ENCODE measurements at regions not wholly inside any gene's neighbourhood (a gene's known extent, or its start where the extent isn't known, plus 50 kb on each side); places are given as distances from the start of the nearest gene placed in this dataset.

DNA sequence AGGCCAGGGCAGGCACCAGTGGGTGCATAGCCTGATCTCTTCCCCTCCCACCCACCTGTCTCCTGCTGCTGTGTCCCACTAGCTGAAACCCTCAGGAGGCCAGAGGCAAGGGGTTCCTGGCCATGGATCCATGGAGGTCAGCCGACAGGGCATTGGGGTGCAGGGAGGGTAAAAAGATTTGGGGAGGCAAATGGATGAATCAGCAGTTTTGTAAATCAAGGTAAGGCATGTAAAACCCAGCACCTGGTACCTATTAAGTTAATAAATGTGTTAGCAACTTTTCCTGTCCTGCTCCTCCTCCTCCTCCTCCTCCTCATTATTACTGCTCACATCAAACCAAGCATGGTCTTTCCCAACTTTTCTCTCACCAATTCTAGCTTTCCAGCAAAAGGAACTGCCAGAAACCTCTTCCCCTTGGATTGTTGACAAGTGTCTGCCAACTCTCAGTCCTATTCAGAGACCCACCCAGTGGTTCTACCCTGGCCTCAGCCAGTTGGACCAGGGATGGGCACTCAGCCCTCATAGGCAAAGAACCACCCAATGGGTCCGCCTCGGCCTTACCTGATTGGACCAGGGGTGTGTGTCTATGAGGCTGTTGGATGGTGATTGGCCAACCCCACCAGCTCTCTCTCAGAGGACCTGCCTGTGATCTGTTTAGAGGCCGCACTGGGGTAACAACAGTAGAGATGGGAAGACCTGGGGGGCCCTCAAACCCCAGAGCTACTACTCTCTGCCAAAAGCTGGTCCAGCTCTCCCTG is 155.7 kb upstream of the GSC start:
- ATAC-seq, result no peak
- 90 to 98% methylated on average over 4 of the region's 4 CpGs for WGBS, 2 donors

DNA sequence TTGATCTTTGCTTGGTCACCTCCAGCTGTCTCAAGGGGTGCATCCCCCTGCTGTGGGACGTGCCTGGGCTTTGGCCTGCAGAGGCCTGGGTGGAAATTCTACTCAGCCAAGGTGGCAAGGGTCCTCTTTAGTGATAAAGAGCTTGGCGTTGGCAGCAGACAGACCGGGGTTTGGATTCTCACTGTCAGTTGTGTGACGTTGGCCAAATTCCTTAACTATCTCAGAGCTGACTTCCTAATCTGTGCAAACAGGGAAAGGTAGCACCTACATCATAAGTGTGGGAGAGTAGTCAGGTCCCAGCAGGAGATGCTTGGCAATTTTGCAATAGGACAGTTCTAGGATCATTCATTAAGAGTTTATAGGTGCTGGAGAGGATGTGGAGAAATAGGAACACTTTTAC is 154.3 kb upstream of the GSC start:
- Histone ChIP-seq H3K36me3 (no peaks in the 10 kb centered on the region), H3K4me1 (no peaks in the 10 kb centered on the region), H3K27me3 (no peaks in the 10 kb centered on the region), H3K9me3 (no peaks in the 10 kb centered on the region), H3K4me3 (no peak overlapping the region), H3K27ac (no peak overlapping the region)
- FAIRE-seq (no peak), ATAC-seq (no peak), DNase-seq (no peak)
- intact Hi-C loops (cut with DNase I), result no loop called here
- TF ChIP-seq, protein P1, sequence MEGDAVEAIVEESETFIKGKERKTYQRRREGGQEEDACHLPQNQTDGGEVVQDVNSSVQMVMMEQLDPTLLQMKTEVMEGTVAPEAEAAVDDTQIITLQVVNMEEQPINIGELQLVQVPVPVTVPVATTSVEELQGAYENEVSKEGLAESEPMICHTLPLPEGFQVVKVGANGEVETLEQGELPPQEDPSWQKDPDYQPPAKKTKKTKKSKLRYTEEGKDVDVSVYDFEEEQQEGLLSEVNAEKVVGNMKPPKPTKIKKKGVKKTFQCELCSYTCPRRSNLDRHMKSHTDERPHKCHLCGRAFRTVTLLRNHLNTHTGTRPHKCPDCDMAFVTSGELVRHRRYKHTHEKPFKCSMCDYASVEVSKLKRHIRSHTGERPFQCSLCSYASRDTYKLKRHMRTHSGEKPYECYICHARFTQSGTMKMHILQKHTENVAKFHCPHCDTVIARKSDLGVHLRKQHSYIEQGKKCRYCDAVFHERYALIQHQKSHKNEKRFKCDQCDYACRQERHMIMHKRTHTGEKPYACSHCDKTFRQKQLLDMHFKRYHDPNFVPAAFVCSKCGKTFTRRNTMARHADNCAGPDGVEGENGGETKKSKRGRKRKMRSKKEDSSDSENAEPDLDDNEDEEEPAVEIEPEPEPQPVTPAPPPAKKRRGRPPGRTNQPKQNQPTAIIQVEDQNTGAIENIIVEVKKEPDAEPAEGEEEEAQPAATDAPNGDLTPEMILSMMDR (IDR thresholded peaks at IDR 0.05), result no peak
- WGBS, 2 donors, result 42 to 60% methylated on average over 4 of the region's 4 CpGs

More for the DNA sequence above, 155.7 kb upstream of the GSC start:
- Histone ChIP-seq H3K36me3 (no peaks in the 10 kb centered on the region), H3K27ac (no peak overlapping the region), H3K4me3 (no peak overlapping the region), H3K4me1 (no peaks in the 10 kb centered on the region), H3K27me3 (no peaks in the 10 kb centered on the region), H3K9me3 (no peaks in the 10 kb centered on the region)
- FAIRE-seq, result no peak
- DNase-seq, result no peak
- intact Hi-C loops (cut with DNase I), result no loop called here
- TF ChIP-seq, protein P1 (IDR thresholded peaks at IDR 0.05), result no peak

DNA sequence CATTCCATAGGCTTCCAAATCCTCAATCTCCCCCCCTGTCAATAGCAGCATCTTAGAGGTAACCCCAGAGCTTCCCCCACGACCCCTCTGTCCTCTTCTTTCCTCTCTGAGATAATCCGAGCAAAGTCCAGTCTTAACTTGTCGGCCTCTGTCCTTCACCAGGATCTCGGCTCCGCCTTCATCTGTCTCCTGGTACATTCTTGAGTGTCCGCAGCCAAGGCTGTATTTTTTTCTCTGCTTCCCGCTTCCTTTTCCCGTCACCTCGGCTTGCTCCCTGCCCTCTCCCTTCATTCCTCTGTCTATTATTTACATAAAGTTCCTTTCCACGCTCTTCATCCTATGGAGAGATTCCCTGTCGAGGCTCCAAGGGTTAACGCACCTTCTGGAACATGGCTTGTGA is 153.9 kb upstream of the GSC start:
- WGBS, 2 donors, result 53 to 64% methylated on average over 12 of the region's 12 CpGs
- Histone ChIP-seq H3K4me3 (no peak overlapping the region), H3K4me1 (no peaks in the 10 kb centered on the region), H3K27me3 (no peaks in the 10 kb centered on the region), H3K9me3 (no peaks in the 10 kb centered on the region), H3K27ac (no peak overlapping the region), H3K36me3 (no peaks in the 10 kb centered on the region)
- TF ChIP-seq, protein P1 (IDR thresholded peaks at IDR 0.05), result no peak
- DNase-seq, result no peak
- no peak for ATAC-seq
- no peak for FAIRE-seq
- intact Hi-C loops (cut with DNase I), result no loop called here

DNA sequence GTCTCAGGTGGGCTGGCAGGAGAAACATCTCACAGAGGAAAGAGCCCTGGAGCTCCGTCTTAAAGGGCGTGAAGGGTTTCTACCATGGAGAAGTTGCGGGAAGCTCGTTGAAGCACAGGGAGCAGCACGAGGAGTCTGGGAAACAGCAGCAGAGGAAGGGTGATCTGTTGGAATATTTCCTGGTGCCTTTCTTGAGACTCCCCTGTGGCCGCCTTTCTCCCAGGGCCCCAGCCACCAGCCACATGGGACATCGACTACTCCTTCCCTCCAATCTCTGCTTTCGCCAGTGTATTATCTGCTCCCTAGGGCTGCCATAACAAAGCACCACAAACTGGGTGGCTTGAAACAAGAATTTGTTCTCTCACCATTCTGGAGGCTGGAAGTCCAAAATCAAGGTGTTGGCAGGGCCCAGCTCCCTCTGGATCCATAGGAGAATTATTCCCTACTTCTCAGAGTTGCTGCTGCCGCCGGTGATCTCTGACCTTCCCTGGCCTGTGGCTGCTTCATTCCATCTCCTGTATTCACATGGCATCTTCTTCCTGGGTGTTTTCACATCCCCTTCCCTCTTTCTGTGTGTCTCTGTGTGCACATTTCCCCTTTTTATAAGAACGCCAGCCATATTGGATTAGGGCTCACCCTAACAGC is 152.8 kb upstream of the GSC start:
- ATAC-seq (no peak), FAIRE-seq (no peak)
- WGBS, 2 donors, result 89 to 91% methylated on average over 11 of the region's 11 CpGs

More for the DNA sequence above, 152.8 kb upstream of the GSC start:
- Histone ChIP-seq H3K4me3 (no peak overlapping the region), H3K27me3 (no peaks in the 10 kb centered on the region), H3K27ac (no peak overlapping the region), H3K4me1 (no peaks in the 10 kb centered on the region), H3K36me3 (no peaks in the 10 kb centered on the region), H3K9me3 (no peaks in the 10 kb centered on the region)
- TF ChIP-seq, protein P1 (IDR thresholded peaks at IDR 0.05), result no peak
- intact Hi-C loops (cut with DNase I), result no loop called here
- DNase-seq, result no peak
